GM13977 (cell line): ENCODE measurements at regions not wholly inside any gene's neighbourhood (a gene's known extent, or its start where the extent isn't known, plus 50 kb on each side); places are given as distances from the start of the nearest gene placed in this dataset.

Experiments used
- DNase-seq: peaks from one replicate; pipeline ENCODE4 v3.0.0; 2012; ENCODE audit warnings: low spot score
- in situ Hi-C: fragments of 300-500 bp; cut with MboI; formaldehyde crosslinking; loops from one replicate; pipeline ENCODE4 v1.12.0; 2022; ENCODE audit warnings: low sequenced_read_pairs, low pct_unique_long_range_greater_than_20kb, mixed read lengths, inconsistent platforms; ENCODE audit not compliant: unreplicated experiment
- TF ChIP-seq, protein P1 (sequence below): IDR thresholded peaks from 2 replicates; pipeline ENCODE4 v1.5.1; 2012; ENCODE audit warnings: mild to moderate bottlenecking, control low read depth; ENCODE audit not compliant: insufficient read depth; ENCODE audit errors: extremely low read depth, missing control alignments

DNA sequence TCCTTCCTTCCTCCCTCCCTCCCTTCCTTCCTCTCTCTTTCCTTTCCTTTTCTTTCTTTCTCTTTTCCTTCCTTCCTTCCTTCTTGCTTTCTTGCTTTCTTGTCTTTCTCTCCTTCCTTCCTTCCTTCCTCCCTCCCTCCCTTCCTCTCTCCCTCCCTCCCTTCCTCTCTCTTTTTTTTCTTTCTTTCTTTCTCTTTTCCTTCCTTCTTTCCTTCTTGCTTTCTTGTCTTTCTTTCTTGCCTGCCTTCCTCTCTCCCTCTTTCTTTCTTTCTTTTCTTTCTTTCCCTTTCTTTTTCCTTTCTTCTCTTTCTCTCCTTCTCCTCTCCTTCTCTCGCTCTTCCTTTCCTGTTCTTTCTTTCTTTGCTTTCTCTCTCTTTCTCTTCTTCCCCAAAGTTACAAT, 728.4 kb upstream of the ADAMTS5 start:
- no peak for DNase-seq
- in situ Hi-C loops: no loop called here
- TF ChIP-seq, protein P1, sequence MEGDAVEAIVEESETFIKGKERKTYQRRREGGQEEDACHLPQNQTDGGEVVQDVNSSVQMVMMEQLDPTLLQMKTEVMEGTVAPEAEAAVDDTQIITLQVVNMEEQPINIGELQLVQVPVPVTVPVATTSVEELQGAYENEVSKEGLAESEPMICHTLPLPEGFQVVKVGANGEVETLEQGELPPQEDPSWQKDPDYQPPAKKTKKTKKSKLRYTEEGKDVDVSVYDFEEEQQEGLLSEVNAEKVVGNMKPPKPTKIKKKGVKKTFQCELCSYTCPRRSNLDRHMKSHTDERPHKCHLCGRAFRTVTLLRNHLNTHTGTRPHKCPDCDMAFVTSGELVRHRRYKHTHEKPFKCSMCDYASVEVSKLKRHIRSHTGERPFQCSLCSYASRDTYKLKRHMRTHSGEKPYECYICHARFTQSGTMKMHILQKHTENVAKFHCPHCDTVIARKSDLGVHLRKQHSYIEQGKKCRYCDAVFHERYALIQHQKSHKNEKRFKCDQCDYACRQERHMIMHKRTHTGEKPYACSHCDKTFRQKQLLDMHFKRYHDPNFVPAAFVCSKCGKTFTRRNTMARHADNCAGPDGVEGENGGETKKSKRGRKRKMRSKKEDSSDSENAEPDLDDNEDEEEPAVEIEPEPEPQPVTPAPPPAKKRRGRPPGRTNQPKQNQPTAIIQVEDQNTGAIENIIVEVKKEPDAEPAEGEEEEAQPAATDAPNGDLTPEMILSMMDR: no peak

DNA sequence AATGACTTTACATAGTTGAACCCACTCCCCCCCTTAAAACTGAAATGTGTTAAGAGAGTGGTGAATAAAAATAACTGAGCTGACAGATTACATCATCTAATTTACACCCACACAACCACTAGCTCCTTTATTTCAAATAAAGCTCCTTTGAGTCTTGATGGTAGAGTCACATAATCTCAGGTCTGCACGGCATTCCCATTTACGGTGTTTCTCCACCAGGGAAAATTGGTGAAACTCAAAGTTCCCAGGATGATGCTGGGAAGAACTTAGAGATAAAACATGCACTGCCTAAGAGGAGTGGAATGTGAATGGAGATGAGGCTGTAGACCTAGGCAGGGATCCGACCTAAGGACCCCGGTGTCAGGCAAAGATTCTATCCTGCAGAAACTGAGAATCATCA, 727.8 kb upstream of the ADAMTS5 start:
- no peak for DNase-seq
- in situ Hi-C loops: no loop called here

DNA sequence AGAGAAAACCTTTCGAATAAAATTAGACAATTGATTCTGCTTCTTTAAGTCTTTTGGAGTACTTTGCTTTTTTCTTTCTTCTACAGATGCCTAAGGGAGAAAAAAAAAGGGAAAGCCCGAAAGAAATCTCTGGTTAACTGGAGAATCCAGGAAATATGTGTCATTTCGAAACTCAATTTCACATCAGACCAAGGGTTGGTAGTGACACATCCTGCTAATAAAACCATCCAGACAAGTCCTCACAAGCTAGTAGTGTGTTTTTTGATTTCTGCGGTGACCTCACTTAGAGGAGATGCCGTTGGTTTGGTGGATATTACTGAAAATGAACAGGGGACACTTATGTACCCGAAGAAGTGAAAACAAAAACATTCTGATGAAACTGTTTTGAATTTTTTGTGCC, 726.5 kb upstream of the ADAMTS5 start:
- TF ChIP-seq, protein P1: no peak
- in situ Hi-C loops: no loop called here
- DNase-seq: no peak

More for the DNA sequence above, 727.8 kb upstream of the ADAMTS5 start:
- TF ChIP-seq, protein P1: no peak

GRCh38 chr21:27691516-27691915, 724.6 kb upstream of the ADAMTS5 start:
- DNase-seq: no peak
- TF ChIP-seq, protein P1: no peak
- in situ Hi-C loops: no loop called here

DNA sequence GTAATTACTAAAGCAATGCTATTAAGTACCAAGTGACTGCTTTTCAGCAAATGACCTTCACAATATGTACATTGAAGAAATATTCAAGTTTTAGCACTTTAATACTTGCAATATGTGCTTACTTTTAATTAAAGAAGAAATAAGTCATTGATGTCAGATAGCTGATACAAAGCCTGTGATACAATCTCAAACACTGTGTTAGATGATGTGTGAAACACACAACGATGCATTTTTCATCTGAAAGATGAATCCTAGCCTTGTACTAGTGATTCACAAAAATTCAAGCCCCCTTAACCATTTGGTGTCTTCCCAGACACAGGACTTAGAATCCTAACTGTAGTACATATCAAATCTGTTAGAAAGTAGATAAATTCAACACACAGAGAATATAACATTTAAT, 724.1 kb upstream of the ADAMTS5 start:
- DNase-seq: no peak
- in situ Hi-C loops: no loop called here
- TF ChIP-seq, protein P1: no peak

- in situ Hi-C loops: no loop called here
- no peak for DNase-seq
- TF ChIP-seq, protein P1: no peak
Measured at GRCh38 chr21:27690426-27690825, 723.5 kb upstream of the ADAMTS5 start.

DNA sequence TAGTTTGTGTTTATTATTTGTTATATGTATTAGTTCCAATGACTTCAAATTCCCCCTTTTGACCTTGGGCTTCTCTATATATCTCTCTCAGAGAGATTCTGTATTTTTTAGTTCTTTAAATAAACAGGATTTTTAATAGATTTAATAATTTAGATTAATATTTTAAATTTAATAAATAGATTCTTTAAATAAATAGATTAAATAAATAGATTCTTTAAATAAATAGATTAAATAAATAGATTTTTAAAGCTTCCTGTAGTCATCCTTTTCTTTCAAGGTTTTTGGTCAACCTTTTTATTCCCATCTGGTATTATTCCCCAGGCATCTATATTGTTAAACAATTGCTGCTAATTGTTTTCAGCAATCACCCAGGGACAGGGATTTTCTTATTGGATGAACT, 721.9 kb upstream of the ADAMTS5 start:
- TF ChIP-seq, protein P1: no peak
- no peak for DNase-seq
- in situ Hi-C loops: no loop called here
